ENCODE measurements at regions not wholly inside any gene's neighbourhood (a gene's known extent, or its start where the extent isn't known, plus 50 kb on each side); places are given as distances from the start of the nearest gene placed in this dataset.

DNA sequence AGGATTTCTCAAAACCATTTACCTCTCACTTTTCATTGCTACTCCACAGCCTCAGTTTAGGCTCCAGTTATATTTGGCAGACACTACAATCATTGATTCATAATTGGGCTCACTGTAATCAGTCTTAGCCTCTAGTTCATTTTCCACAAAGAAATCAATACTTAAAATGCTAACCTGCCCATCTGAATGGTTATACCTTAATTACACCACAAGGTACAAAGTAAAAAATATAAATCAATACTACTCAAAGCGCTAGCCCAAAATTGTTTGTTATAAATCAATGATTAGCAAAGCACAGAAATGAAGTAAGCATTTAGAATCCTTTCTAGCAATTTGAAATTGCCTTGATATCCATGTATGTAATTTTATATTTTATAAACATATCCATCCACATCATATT lies 222.6 kb upstream of the NDST3 start:
- TF ChIP-seq EZH2 (IDR thresholded peaks at IDR 0.05; ENCODE audit: borderline replicate concordance, insufficient read depth, low read length, poor library complexity, severe bottlenecking) = no peak
- TF ChIP-seq POLR2AphosphoS5 (IDR thresholded peaks at IDR 0.05) = no peak
- TF ChIP-seq, protein P1, sequence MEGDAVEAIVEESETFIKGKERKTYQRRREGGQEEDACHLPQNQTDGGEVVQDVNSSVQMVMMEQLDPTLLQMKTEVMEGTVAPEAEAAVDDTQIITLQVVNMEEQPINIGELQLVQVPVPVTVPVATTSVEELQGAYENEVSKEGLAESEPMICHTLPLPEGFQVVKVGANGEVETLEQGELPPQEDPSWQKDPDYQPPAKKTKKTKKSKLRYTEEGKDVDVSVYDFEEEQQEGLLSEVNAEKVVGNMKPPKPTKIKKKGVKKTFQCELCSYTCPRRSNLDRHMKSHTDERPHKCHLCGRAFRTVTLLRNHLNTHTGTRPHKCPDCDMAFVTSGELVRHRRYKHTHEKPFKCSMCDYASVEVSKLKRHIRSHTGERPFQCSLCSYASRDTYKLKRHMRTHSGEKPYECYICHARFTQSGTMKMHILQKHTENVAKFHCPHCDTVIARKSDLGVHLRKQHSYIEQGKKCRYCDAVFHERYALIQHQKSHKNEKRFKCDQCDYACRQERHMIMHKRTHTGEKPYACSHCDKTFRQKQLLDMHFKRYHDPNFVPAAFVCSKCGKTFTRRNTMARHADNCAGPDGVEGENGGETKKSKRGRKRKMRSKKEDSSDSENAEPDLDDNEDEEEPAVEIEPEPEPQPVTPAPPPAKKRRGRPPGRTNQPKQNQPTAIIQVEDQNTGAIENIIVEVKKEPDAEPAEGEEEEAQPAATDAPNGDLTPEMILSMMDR (IDR thresholded peaks at IDR 0.05; ENCODE audit: poor library complexity, severe bottlenecking) = no peak
- no peak for TF ChIP-seq SMC3 (conservative IDR thresholded peaks at IDR 0.05; ENCODE audit: poor library complexity)
